Natural killer cell (primary cell): ENCODE measurements at regions not wholly inside any gene's neighbourhood (a gene's known extent, or its start where the extent isn't known, plus 50 kb on each side); places are given as distances from the start of the nearest gene placed in this dataset.

Experiments used
- ATAC-seq, 3 donors: fragments of 150-1000 bp in 2 of 3; fragments of 200-7000 bp in 1 of 3; cut with Tn5 transposase; 1 replicate in 1 of 3; 2 replicates in 2 of 3; pipeline ENCODE4 v1.10.0; 2021; ENCODE audit warnings: mild to moderate bottlenecking in 2 of 3, moderate library complexity in 2 of 3
- DNase-seq, 2 donors: peaks; one replicate each; pipeline versions ENCODE4 v3.0.0 to v3.0.0-alpha.2; 2013 to 2021; ENCODE audit warnings: mixed read lengths in 1 of 2
- H3K27ac ChIP-seq: one replicate; pipeline ENCODE4 v1.5.1; 2013; ENCODE audit warnings: mild to moderate bottlenecking, low read length
- H3K27me3 ChIP-seq: one replicate; pipeline ENCODE4 v1.6.1; 2013; ENCODE audit warnings: low read length; ENCODE audit not compliant: control insufficient read depth, insufficient read depth
- H3K36me3 ChIP-seq: one replicate; pipeline ENCODE4 v1.6.1; 2013; ENCODE audit warnings: low read length; ENCODE audit not compliant: control insufficient read depth, insufficient read depth
- H3K4me1 ChIP-seq: one replicate; pipeline ENCODE4 v1.6.1; 2013; ENCODE audit warnings: low read length; ENCODE audit not compliant: control insufficient read depth, insufficient read depth
- H3K4me3 ChIP-seq: one replicate; pipeline ENCODE4 v1.5.1; 2013; ENCODE audit warnings: low read length
- H3K9me3 ChIP-seq: one replicate; pipeline ENCODE4 v1.6.1; 2013; ENCODE audit warnings: low read length; ENCODE audit not compliant: control insufficient read depth, insufficient read depth
- H3K27ac Mint-ChIP-seq, 2 donors: one replicate each; pipeline ENCODE4 v1.8.0; 2022; ENCODE audit warnings: mild to moderate bottlenecking in 2 of 2, mixed read lengths in 2 of 2, moderate library complexity in 1 of 2
- H3K27me3 Mint-ChIP-seq, 2 donors: one replicate each; pipeline ENCODE4 v1.8.0; 2022; ENCODE audit warnings: low read depth in 2 of 2, mixed read lengths in 2 of 2
- H3K36me3 Mint-ChIP-seq: one replicate; pipeline ENCODE4 v1.8.0; 2022; ENCODE audit warnings: mixed read lengths
- H3K4me1 Mint-ChIP-seq, 2 donors: one replicate each; pipeline ENCODE4 v1.8.0; 2022; ENCODE audit warnings: mixed read lengths in 2 of 2
- H3K4me3 Mint-ChIP-seq: one replicate; pipeline ENCODE4 v1.8.0; 2022; ENCODE audit warnings: mild to moderate bottlenecking, moderate library complexity, mixed read lengths
- H3K9me3 Mint-ChIP-seq, 2 donors: one replicate each; pipeline ENCODE4 v1.8.0; 2022; ENCODE audit warnings: mixed read lengths in 2 of 2
- WGBS: methylation state at CpG from one replicate; pipeline ENCODE4 v1.1.7; 2013; ENCODE audit warnings: missing lambda C conversion rate; ENCODE audit not compliant: insufficient coverage; 5-methylcytosine and 5-hydroxymethylcytosine counted together
- intact Hi-C: fragments of 100-400 bp; cut with micrococcal nuclease; formaldehyde crosslinking; loops from one replicate; pipeline ENCODE4 v1.14.2; 2022
- TF ChIP-seq, protein P1 (sequence below): fragments of 200-600 bp; IDR thresholded peaks from one replicate; pipeline ENCODE4 v1.8.0; 2022; ENCODE audit warnings: antibody characterized with exemption

DNA sequence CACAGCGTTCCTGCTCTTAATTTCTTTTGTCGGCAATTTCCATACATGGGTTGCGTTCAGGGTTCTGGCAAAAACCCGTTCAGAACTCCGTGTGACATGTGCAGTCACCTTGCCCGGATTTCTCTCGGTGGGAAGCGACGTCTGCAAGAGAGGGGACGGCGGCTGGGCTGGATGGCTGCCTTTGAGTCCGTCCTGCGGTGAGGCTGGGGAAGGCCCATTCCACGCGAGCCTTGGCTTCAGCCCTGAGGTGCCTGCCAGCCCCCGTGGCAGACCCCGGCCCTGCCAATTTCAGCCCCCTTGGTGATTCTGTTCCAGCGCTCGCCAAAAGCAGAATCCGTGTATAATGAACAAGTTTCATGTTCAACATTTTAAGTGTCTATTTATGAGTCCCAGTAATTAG, 72.6 kb upstream of the TSHZ3 start:
- Mint-ChIP-seq H3K9me3 (no peaks in the 10 kb centered on the region), H3K27me3 (peaks cover 15 to 27% of the 10 kb centered on the region in 2 donors), H3K4me3 (no peak overlapping the region), H3K36me3 (no peaks in the 10 kb centered on the region), H3K27ac (no peak overlapping the region), H3K4me1 (no peaks in the 10 kb centered on the region)
- Histone ChIP-seq H3K4me3 (no peak overlapping the region), H3K4me1 (no peaks in the 10 kb centered on the region), H3K36me3 (no peaks in the 10 kb centered on the region), H3K9me3 (no peaks in the 10 kb centered on the region), H3K27me3 (peaks cover 2% of the 10 kb centered on the region), H3K27ac (no peak overlapping the region)
- ATAC-seq, result no peak
- no peak for DNase-seq
- intact Hi-C loops, result no loop called here
- TF ChIP-seq, protein P1, sequence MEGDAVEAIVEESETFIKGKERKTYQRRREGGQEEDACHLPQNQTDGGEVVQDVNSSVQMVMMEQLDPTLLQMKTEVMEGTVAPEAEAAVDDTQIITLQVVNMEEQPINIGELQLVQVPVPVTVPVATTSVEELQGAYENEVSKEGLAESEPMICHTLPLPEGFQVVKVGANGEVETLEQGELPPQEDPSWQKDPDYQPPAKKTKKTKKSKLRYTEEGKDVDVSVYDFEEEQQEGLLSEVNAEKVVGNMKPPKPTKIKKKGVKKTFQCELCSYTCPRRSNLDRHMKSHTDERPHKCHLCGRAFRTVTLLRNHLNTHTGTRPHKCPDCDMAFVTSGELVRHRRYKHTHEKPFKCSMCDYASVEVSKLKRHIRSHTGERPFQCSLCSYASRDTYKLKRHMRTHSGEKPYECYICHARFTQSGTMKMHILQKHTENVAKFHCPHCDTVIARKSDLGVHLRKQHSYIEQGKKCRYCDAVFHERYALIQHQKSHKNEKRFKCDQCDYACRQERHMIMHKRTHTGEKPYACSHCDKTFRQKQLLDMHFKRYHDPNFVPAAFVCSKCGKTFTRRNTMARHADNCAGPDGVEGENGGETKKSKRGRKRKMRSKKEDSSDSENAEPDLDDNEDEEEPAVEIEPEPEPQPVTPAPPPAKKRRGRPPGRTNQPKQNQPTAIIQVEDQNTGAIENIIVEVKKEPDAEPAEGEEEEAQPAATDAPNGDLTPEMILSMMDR, result no peak
- WGBS, result 85% methylated on average over 20 of the region's 20 CpGs

DNA sequence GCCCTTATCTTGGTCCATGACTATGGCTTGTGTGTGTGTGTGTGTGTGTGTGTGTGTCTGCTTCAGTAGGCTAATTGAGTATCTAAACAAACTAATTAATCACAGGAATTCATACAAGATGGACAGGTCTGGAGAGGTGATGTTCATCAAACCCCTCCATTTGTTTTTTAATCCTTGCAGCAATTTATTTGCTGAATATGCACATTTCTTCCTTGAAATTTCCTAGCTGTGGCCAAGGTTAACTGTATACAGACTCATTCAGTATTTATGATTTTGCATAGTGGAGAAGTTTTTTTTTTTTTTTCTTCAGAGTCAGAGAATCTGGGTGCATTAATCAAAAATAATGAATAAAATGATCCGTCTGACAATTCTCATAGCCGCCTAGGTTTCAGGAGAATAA, 74.7 kb upstream of the TSHZ3 start:
- no peaks in the 10 kb centered on the region for H3K4me1 ChIP-seq
- no peak overlapping the region for H3K27ac ChIP-seq
- H3K9me3 ChIP-seq, result no peaks in the 10 kb centered on the region
- TF ChIP-seq, protein P1, result no peak
- Mint-ChIP-seq H3K27me3 (peaks cover 14 to 25% of the 10 kb centered on the region in 2 donors), H3K27ac (no peak overlapping the region), H3K9me3 (no peaks in the 10 kb centered on the region), H3K36me3 (no peaks in the 10 kb centered on the region), H3K4me3 (no peak overlapping the region), H3K4me1 (no peaks in the 10 kb centered on the region)
- DNase-seq (no peak), ATAC-seq (no peak)
- intact Hi-C loops, result no loop called here
- no peak overlapping the region for H3K4me3 ChIP-seq
- 100% methylated on average over 2 of the region's 2 CpGs for WGBS
- H3K36me3 ChIP-seq, result no peaks in the 10 kb centered on the region
- H3K27me3 ChIP-seq, result no peaks in the 10 kb centered on the region

GRCh38 chr19:31424861-31425620, 75.8 kb upstream of the TSHZ3 start:
- intact Hi-C loops, result no loop called here
- WGBS, result 84% methylated on average over 8 of the region's 9 CpGs
- Mint-ChIP-seq H3K27ac (no peak overlapping the region), H3K9me3 (no peaks in the 10 kb centered on the region), H3K4me3 (no peak overlapping the region), H3K36me3 (no peaks in the 10 kb centered on the region), H3K27me3 (peaks cover 17 to 25% of the 10 kb centered on the region in 2 donors), H3K4me1 (no peaks in the 10 kb centered on the region)
- H3K27ac ChIP-seq, result no peak overlapping the region
- DNase-seq (no peak), ATAC-seq (no peak)
- no peaks in the 10 kb centered on the region for H3K9me3 ChIP-seq
- no peaks in the 10 kb centered on the region for H3K36me3 ChIP-seq
- TF ChIP-seq, protein P1, result no peak
- no peaks in the 10 kb centered on the region for H3K4me1 ChIP-seq
- no peak overlapping the region for H3K4me3 ChIP-seq
- H3K27me3 ChIP-seq, result no peaks in the 10 kb centered on the region

- TF ChIP-seq, protein P1, result no peak
- 100% methylated on average over 1 of the region's 1 CpG for WGBS
- Mint-ChIP-seq H3K4me1 (no peaks in the 10 kb centered on the region), H3K36me3 (no peaks in the 10 kb centered on the region), H3K4me3 (no peak overlapping the region), H3K9me3 (no peaks in the 10 kb centered on the region), H3K27ac (no peak overlapping the region), H3K27me3 (peaks cover 12 to 17% of the 10 kb centered on the region in 2 donors)
- ATAC-seq (no peak), DNase-seq (no peak)
- H3K4me1 ChIP-seq, result no peaks in the 10 kb centered on the region
- H3K9me3 ChIP-seq, result no peaks in the 10 kb centered on the region
- intact Hi-C loops, result no loop called here
- H3K36me3 ChIP-seq, result no peaks in the 10 kb centered on the region
- H3K27ac ChIP-seq, result no peak overlapping the region
- H3K27me3 ChIP-seq, result no peaks in the 10 kb centered on the region
- no peak overlapping the region for H3K4me3 ChIP-seq
Observed at GRCh38 chr19:31427857-31428256, 78.6 kb upstream of the TSHZ3 start.
